Prostate gland (tissue), 2 donors: ENCODE measurements at regions not wholly inside any gene's neighbourhood (a gene's known extent, or its start where the extent isn't known, plus 50 kb on each side); places are given as distances from the start of the nearest gene placed in this dataset.

Experiments used
- DNase-seq: peaks from one replicate; pipeline ENCODE4 v3.0.0-alpha.2; 2019; ENCODE audit warnings: low spot score
- H3K27ac ChIP-seq, 2 donors: fragments of 200-600 bp; sonication (generic); 2 replicates each; pipeline ENCODE4 v1.5.1; 2017 to 2019
- H3K27me3 ChIP-seq: fragments of 200-600 bp; sonication (generic); replicated peaks from 2 replicates; pipeline ENCODE4 v1.5.1; 2019; ENCODE audit not compliant: insufficient read depth
- H3K36me3 ChIP-seq, 2 donors: fragments of 200-600 bp; sonication (generic); 1 replicate in 1 of 2; 2 replicates in 1 of 2; pipeline versions ENCODE4 v1.5.1 to v1.8.1; 2017 to 2019
- H3K4me1 ChIP-seq: fragments of 200-600 bp; sonication (generic); replicated peaks from 2 replicates; pipeline ENCODE4 v1.5.1; 2019
- H3K4me3 ChIP-seq, 2 donors: fragments of 200-600 bp; sonication (generic); 2 replicates each; pipeline ENCODE4 v1.5.1; 2017 to 2019
- H3K9me3 ChIP-seq: fragments of 200-600 bp; sonication (generic); 2 replicates; pipeline ENCODE4 v1.5.1; 2017
- POLR2A ChIP-seq: fragments of 450-650 bp; IDR thresholded peaks from one replicate; pipeline ENCODE4 v1.6.1; 2016; ENCODE audit warnings: antibody characterized with exemption, mild to moderate bottlenecking
- POLR2AphosphoS5 ChIP-seq: sonication (generic); formaldehyde crosslinking; IDR thresholded peaks from one replicate; pipeline ENCODE4 v1.6.1; 2017; ENCODE audit warnings: antibody characterized with exemption
- WGBS: methylation state at CpG from one replicate; pipeline ENCODE4 v1.1.5; 2018; 5-methylcytosine and 5-hydroxymethylcytosine counted together
- intact Hi-C: fragments of 100-400 bp; cut with DNase I; formaldehyde crosslinking; loops from one replicate; pipeline ENCODE4 v1.14.2; 2022
- TF ChIP-seq, protein P1 (sequence below), 4 experiments: fragments of 200-600 bp in 2 of 4; fragments of 450-650 bp in 2 of 4; sonication (generic) in 2 of 4; IDR thresholded peaks; 1 replicate in 3 of 4; 2 replicates in 1 of 4; pipeline ENCODE4 v1.5.1; 2016 to 2019; ENCODE audit warnings: antibody characterized with exemption in 4 of 4, mild to moderate bottlenecking in 2 of 4, moderate library complexity in 2 of 4

DNA sequence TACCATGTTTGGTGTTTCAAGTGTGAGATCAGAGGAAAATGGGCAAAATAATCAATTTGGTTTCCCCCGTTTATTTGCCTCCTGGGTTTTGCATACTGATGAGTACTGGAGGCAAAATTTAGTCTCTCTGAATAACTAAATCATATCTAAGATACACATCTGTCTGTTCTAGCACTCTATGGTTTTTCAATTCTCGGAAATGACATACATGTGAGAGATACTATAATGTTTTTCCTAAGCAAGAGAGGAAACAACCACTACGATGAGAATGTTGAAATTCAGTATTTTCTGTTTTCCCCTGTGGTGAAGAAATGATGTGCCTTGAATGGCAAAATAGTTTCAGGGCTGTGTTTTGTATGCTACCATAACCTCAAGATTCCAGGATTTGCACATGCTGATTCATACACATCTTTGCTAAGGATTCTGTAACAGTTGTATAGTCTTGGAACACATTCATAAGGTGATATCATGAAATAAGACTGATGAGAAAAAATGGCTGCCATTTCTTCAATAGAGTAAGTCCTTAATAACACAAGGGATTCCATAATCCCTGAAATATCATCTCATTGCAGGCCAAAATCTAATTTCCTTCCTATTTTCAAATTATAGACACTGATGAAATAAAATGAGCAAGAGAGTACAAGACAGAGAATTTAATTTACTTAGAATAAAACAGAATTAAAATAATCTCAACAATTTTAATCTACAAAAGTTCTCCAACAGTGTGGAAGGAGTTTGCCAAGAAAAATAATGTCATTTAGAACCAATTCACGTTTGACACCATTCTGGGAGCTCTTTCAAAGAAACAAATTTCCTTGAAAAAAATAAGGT, 316.6 kb downstream of the FIGN start:
- no peaks in the 10 kb centered on the region for H3K27me3 ChIP-seq
- TF ChIP-seq, protein P1, sequence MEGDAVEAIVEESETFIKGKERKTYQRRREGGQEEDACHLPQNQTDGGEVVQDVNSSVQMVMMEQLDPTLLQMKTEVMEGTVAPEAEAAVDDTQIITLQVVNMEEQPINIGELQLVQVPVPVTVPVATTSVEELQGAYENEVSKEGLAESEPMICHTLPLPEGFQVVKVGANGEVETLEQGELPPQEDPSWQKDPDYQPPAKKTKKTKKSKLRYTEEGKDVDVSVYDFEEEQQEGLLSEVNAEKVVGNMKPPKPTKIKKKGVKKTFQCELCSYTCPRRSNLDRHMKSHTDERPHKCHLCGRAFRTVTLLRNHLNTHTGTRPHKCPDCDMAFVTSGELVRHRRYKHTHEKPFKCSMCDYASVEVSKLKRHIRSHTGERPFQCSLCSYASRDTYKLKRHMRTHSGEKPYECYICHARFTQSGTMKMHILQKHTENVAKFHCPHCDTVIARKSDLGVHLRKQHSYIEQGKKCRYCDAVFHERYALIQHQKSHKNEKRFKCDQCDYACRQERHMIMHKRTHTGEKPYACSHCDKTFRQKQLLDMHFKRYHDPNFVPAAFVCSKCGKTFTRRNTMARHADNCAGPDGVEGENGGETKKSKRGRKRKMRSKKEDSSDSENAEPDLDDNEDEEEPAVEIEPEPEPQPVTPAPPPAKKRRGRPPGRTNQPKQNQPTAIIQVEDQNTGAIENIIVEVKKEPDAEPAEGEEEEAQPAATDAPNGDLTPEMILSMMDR (IDR thresholded peaks at IDR 0.05), result no peak
- TF ChIP-seq POLR2A (no peak), POLR2AphosphoS5 (no peak)

DNA sequence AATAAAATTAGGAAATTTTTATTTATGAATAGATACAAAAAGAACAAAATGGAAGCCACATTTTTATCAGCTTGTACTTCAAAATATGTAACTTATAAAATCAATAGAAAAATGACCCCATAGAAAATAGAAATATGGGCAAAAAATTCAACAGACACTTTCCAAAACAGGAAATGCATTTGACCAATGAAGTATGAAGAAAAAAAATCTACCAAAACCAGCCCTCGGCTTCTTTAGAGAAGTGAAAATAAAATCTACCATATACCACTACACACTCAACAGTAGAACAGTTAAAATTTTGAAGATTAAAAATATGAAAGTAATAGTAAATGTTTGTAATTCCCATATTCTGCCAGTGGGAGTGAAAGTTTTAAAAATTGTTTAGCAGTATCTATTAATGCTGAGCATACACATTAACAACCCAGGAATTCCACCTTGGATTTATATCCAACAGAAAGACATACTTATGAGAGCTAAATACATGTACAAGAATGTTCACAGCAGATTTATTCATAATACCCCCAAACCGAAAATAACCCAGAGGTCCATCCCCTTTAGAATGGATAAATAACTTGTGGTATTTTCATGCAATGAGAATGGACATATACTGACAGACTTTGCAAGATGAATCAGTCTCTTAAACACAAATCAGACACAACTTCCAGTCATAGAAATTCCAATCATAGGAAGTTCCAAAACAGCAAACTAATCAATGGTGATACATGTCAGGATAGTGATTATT, 318.0 kb downstream of the FIGN start:
- no peaks in the 10 kb centered on the region for H3K9me3 ChIP-seq
- intact Hi-C loops, result no loop called here
- H3K4me1 ChIP-seq, result no peaks in the 10 kb centered on the region
- no peaks in the 10 kb centered on the region for H3K27me3 ChIP-seq
- DNase-seq, result no peak
- H3K36me3 ChIP-seq, result no peaks in the 10 kb centered on the region
- TF ChIP-seq POLR2AphosphoS5 (no peak), POLR2A (no peak)
- TF ChIP-seq, protein P1 (IDR thresholded peaks at IDR 0.05), result no peak
- H3K4me3 ChIP-seq, result no peak overlapping the region
- H3K27ac ChIP-seq, result no peak overlapping the region
- 83% methylated on average over 2 of the region's 2 CpGs for WGBS

More for the DNA sequence above, 316.6 kb downstream of the FIGN start:
- Histone ChIP-seq H3K4me3 (no peak overlapping the region), H3K9me3 (no peaks in the 10 kb centered on the region), H3K36me3 (no peaks in the 10 kb centered on the region), H3K27ac (no peak overlapping the region), H3K4me1 (no peaks in the 10 kb centered on the region)
- WGBS, result 80% methylated on average over 4 of the region's 4 CpGs
- intact Hi-C loops, result no loop called here
- no peak for DNase-seq

DNA sequence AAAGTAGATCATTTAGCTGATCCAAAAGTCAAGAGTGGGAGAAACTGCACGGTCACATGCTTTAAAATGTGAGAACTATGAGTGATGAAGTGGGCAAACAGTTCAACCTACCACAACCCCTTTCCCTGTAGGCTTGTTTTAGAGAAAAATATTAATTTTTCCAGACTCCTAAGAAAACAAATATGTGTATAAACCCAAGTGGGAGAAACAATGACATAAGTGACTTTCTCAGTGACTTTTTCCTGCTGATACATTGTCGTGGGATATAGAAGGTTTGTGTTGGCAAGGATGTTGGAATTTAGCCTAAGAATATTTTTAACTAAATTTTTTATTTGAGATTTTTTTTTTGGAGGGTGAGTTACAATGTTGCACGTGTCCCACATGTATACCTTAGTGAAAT, 321.7 kb downstream of the FIGN start:
- Histone ChIP-seq H3K9me3 (no peaks in the 10 kb centered on the region), H3K27ac (no peak overlapping the region), H3K4me1 (no peaks in the 10 kb centered on the region), H3K36me3 (no peaks in the 10 kb centered on the region), H3K27me3 (no peaks in the 10 kb centered on the region), H3K4me3 (no peak overlapping the region)
- TF ChIP-seq, protein P1 (IDR thresholded peaks at IDR 0.05), result no peak
- TF ChIP-seq POLR2A (no peak), POLR2AphosphoS5 (no peak)
- intact Hi-C loops, result no loop called here
- WGBS, result 79% methylated on average over 3 of the region's 3 CpGs
- DNase-seq, result no peak

DNA sequence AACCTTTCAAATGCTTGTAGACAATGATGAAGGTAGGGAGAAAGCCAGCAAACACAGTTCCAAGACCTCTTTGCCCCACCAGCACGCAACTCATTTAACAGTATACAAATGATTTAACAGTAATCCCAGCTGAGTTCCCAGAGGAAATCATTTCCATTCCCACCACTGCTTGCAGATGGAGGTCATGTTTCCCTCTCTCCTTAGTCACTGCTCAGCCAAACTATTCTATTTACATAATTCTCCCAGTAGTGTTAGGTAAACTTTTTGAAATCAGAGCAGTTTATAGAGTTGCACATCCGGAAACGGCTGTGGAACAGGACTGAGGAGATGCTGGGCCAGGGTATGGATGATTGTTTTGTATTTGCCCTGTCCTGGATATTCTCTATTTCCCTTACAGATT, 328.5 kb downstream of the FIGN start:
- Histone ChIP-seq H3K4me3 (no peak overlapping the region), H3K36me3 (no peaks in the 10 kb centered on the region), H3K9me3 (no peaks in the 10 kb centered on the region), H3K27ac (peak overlapping the region; percentile 43 to 60), H3K4me1 (no peaks in the 10 kb centered on the region), H3K27me3 (no peaks in the 10 kb centered on the region)
- DNase-seq, result peak; percentile 70
- TF ChIP-seq, protein P1 (IDR thresholded peaks at IDR 0.05), result no peak
- peak; percentile 83 for TF ChIP-seq POLR2AphosphoS5
- intact Hi-C loops, result no loop called here
- 34% methylated on average over 3 of the region's 3 CpGs for WGBS
